ENCODE measurements at regions not wholly inside any gene's neighbourhood (a gene's known extent, or its start where the extent isn't known, plus 50 kb on each side); places are given as distances from the start of the nearest gene placed in this dataset.

DNA sequence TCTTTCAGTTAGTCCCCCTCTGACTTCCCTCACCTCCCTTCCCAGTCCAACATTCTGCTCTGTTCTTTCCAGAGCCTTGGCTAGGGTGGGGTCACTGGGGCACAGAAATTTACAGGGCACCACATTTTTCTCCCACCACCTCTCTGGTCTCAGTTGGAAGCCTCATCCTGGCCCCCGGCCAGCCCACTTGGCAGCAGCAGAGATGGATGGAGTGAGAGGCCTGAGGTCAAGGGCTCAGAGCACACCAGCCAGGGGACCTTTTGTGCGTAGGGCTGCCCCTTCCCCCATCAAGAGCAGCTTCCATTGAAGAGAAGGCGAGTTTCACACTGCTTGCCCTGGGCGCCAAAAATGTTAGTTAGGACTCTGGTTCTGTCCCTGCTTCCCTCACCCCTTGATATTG is 230.9 kb downstream of the SOX3 start:
- 67% methylated on average over 4 of the region's 4 CpGs for WGBS

DNA sequence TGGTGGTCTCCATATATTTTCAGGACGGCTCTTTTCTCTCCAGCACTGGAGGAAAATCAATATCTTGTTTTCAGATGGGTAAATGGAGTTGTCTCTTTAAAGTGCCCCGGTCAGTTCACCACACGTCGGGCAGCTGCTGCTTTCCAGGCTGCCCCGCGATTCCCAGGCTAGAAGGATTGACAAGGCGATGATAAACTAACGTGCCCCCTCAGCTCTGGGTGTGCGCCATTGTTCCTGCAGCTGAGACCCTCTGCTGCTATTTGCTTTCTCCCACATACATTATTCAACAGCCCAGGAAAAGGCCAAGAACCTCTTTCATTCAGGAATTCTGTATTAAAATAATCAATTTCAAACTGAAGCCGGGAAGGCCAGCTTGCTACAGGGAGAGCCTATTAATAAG is 254.5 kb downstream of the SOX3 start:
- H3K36me3 ChIP-seq (ENCODE audit: control insufficient read depth in 4 of 4, insufficient read depth in 3 of 4, low read depth in 1 of 4, low read length in 3 of 4), result no peaks in the 10 kb centered on the region
- DNase-seq (ENCODE audit: low spot score), result no peak
- H3K4me3 ChIP-seq (ENCODE audit: low read depth in 1 of 3, low read length in 3 of 3), result no peak overlapping the region
- H3K9ac ChIP-seq (ENCODE audit: low read depth in 1 of 2, low read length in 2 of 2), result no peak overlapping the region
- no peaks in the 10 kb centered on the region for H3K4me1 ChIP-seq (ENCODE audit: control insufficient read depth in 4 of 4, insufficient read depth in 4 of 4, low read length in 3 of 4)
- H3K9me3 ChIP-seq (ENCODE audit: control insufficient read depth in 4 of 4, low read length in 3 of 4), result no peaks in the 10 kb centered on the region
- WGBS, result 31% methylated on average over 10 of the region's 10 CpGs
- peaks cover 0 to 5% (median 0%) of the 10 kb centered on the region in 4 donors for H3K27me3 ChIP-seq (ENCODE audit: control insufficient read depth in 4 of 4, insufficient read depth in 4 of 4, low read length in 3 of 4)
- H3K27ac ChIP-seq (ENCODE audit: low read depth in 1 of 2, low read length in 2 of 2), result no peak overlapping the region
- TF ChIP-seq FOXA1 (IDR thresholded peaks at IDR 0.05) (no peak), TAF1 (conservative IDR thresholded peaks at IDR 0.05) (no peak), JUND (IDR thresholded peaks at IDR 0.05) (no peak), RAD21 (IDR thresholded peaks at IDR 0.05) (no peak), NR2F2 (IDR thresholded peaks at IDR 0.05) (no peak), SP1 (IDR thresholded peaks at IDR 0.05) (no peak), YY1 (IDR thresholded peaks at IDR 0.05) (no peak), HNF4G (IDR thresholded peaks at IDR 0.05) (no peak), GABPA (IDR thresholded peaks at IDR 0.05 in 1 of 2, conservative IDR thresholded peaks at IDR 0.05 in 1 of 2) (no peak), RXRA (IDR thresholded peaks at IDR 0.05) (no peak), EGR1 (IDR thresholded peaks at IDR 0.05; ENCODE audit: low read depth in 2 of 2) (no peak), HNF4A (conservative IDR thresholded peaks at IDR 0.05) (no peak)
- TF ChIP-seq, protein P1, sequence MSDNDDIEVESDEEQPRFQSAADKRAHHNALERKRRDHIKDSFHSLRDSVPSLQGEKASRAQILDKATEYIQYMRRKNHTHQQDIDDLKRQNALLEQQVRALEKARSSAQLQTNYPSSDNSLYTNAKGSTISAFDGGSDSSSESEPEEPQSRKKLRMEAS (IDR thresholded peaks at IDR 0.05), result no peak
- TF ChIP-seq, protein P2, sequence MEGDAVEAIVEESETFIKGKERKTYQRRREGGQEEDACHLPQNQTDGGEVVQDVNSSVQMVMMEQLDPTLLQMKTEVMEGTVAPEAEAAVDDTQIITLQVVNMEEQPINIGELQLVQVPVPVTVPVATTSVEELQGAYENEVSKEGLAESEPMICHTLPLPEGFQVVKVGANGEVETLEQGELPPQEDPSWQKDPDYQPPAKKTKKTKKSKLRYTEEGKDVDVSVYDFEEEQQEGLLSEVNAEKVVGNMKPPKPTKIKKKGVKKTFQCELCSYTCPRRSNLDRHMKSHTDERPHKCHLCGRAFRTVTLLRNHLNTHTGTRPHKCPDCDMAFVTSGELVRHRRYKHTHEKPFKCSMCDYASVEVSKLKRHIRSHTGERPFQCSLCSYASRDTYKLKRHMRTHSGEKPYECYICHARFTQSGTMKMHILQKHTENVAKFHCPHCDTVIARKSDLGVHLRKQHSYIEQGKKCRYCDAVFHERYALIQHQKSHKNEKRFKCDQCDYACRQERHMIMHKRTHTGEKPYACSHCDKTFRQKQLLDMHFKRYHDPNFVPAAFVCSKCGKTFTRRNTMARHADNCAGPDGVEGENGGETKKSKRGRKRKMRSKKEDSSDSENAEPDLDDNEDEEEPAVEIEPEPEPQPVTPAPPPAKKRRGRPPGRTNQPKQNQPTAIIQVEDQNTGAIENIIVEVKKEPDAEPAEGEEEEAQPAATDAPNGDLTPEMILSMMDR (IDR thresholded peaks at IDR 0.05; ENCODE audit: low read depth, low read length, missing input control), result no peak
- TF ChIP-seq, protein P3, sequence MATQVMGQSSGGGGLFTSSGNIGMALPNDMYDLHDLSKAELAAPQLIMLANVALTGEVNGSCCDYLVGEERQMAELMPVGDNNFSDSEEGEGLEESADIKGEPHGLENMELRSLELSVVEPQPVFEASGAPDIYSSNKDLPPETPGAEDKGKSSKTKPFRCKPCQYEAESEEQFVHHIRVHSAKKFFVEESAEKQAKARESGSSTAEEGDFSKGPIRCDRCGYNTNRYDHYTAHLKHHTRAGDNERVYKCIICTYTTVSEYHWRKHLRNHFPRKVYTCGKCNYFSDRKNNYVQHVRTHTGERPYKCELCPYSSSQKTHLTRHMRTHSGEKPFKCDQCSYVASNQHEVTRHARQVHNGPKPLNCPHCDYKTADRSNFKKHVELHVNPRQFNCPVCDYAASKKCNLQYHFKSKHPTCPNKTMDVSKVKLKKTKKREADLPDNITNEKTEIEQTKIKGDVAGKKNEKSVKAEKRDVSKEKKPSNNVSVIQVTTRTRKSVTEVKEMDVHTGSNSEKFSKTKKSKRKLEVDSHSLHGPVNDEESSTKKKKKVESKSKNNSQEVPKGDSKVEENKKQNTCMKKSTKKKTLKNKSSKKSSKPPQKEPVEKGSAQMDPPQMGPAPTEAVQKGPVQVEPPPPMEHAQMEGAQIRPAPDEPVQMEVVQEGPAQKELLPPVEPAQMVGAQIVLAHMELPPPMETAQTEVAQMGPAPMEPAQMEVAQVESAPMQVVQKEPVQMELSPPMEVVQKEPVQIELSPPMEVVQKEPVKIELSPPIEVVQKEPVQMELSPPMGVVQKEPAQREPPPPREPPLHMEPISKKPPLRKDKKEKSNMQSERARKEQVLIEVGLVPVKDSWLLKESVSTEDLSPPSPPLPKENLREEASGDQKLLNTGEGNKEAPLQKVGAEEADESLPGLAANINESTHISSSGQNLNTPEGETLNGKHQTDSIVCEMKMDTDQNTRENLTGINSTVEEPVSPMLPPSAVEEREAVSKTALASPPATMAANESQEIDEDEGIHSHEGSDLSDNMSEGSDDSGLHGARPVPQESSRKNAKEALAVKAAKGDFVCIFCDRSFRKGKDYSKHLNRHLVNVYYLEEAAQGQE (IDR thresholded peaks at IDR 0.05), result no peak

More for the DNA sequence above, 230.9 kb downstream of the SOX3 start:
- Histone ChIP-seq H3K36me3 (ENCODE audit: control insufficient read depth in 4 of 4, insufficient read depth in 3 of 4, low read depth in 1 of 4, low read length in 3 of 4) (no peaks in the 10 kb centered on the region), H3K9me3 (ENCODE audit: control insufficient read depth in 4 of 4, low read length in 3 of 4) (no peaks in the 10 kb centered on the region), H3K9ac (ENCODE audit: low read depth in 1 of 2, low read length in 2 of 2) (no peak overlapping the region), H3K4me1 (ENCODE audit: control insufficient read depth in 4 of 4, insufficient read depth in 4 of 4, low read length in 3 of 4) (no peaks in the 10 kb centered on the region), H3K27me3 (ENCODE audit: control insufficient read depth in 4 of 4, insufficient read depth in 4 of 4, low read length in 3 of 4) (no peaks in the 10 kb centered on the region), H3K4me3 (ENCODE audit: low read depth in 1 of 3, low read length in 3 of 3) (no peak overlapping the region), H3K27ac (ENCODE audit: low read depth in 1 of 2, low read length in 2 of 2) (no peak overlapping the region)
- TF ChIP-seq, protein P2 (IDR thresholded peaks at IDR 0.05; ENCODE audit: low read depth, low read length, missing input control), result no peak
- TF ChIP-seq YY1 (IDR thresholded peaks at IDR 0.05) (no peak), FOXA2 (IDR thresholded peaks at IDR 0.05) (no peak), RXRA (IDR thresholded peaks at IDR 0.05) (no peak), GABPA (IDR thresholded peaks at IDR 0.05 in 1 of 2, conservative IDR thresholded peaks at IDR 0.05 in 1 of 2) (no peak), RAD21 (IDR thresholded peaks at IDR 0.05) (no peak), FOXA1 (IDR thresholded peaks at IDR 0.05) (no peak), SP1 (IDR thresholded peaks at IDR 0.05) (no peak)
- TF ChIP-seq, protein P1 (IDR thresholded peaks at IDR 0.05), result no peak
- TF ChIP-seq, protein P3 (IDR thresholded peaks at IDR 0.05), result no peak
- DNase-seq (ENCODE audit: low spot score), result no peak
